Neural progenitor cell (in vitro differentiated cells): ENCODE measurements at regions not wholly inside any gene's neighbourhood (a gene's known extent, or its start where the extent isn't known, plus 50 kb on each side); places are given as distances from the start of the nearest gene placed in this dataset.

Experiments used
- DNase-seq: peaks from one replicate; pipeline ENCODE4 v3.0.0-alpha.2; 2016; ENCODE audit warnings: low spot score
- H2AFZ ChIP-seq: fragments of 200-600 bp; sonication (generic); replicated peaks from 2 replicates; pipeline ENCODE4 v1.6.1; 2016; ENCODE audit warnings: antibody characterized with exemption
- H3F3A ChIP-seq: fragments of 200-600 bp; sonication (generic); 2 replicates; pipeline ENCODE4 v1.6.1; 2016; ENCODE audit warnings: antibody characterized with exemption, low read depth
- H3K27ac ChIP-seq: fragments of 200-600 bp; sonication (generic); 2 replicates; pipeline ENCODE4 v1.5.1; 2016; ENCODE audit warnings: mild to moderate bottlenecking
- H3K27me3 ChIP-seq: fragments of 200-600 bp; sonication (generic); 2 replicates; pipeline ENCODE4 v1.6.1; 2016; ENCODE audit warnings: mild to moderate bottlenecking, moderate library complexity
- H3K36me3 ChIP-seq: fragments of 200-600 bp; sonication (generic); 2 replicates; pipeline ENCODE4 v1.5.1; 2016
- H3K4me1 ChIP-seq: fragments of 200-600 bp; sonication (generic); 2 replicates; pipeline ENCODE4 v1.6.1; 2016; ENCODE audit warnings: mixed run types
- H3K4me2 ChIP-seq: fragments of 200-600 bp; sonication (generic); 2 replicates; pipeline ENCODE4 v1.6.1; 2016
- H3K4me3 ChIP-seq: fragments of 200-600 bp; sonication (generic); 2 replicates; pipeline ENCODE4 v1.5.1; 2016
- H3K79me2 ChIP-seq: fragments of 200-600 bp; sonication (generic); 2 replicates; pipeline ENCODE4 v1.6.1; 2016; ENCODE audit warnings: low read depth
- H3K9ac ChIP-seq: fragments of 200-600 bp; sonication (generic); 2 replicates; pipeline ENCODE4 v1.6.1; 2016
- H3K9me3 ChIP-seq: fragments of 200-600 bp; sonication (generic); 2 replicates; pipeline ENCODE4 v1.5.1; 2016; ENCODE audit warnings: low read depth
- H4K20me1 ChIP-seq: fragments of 200-600 bp; sonication (generic); 2 replicates; pipeline ENCODE4 v1.6.1; 2016; ENCODE audit warnings: low read depth
- H3K27ac Mint-ChIP-seq: 3 replicates; pipeline ENCODE4 v1.8.0; 2021; ENCODE audit warnings: mixed read lengths
- H3K27me3 Mint-ChIP-seq: 2 replicates; pipeline ENCODE4 v1.8.0; 2022; ENCODE audit warnings: low read depth, mild to moderate bottlenecking, inconsistent platforms, moderate library complexity, mixed read lengths; ENCODE audit not compliant: insufficient read depth
- H3K36me3 Mint-ChIP-seq: 3 replicates; pipeline ENCODE4 v1.8.0; 2021; ENCODE audit warnings: mixed read lengths
- H3K4me1 Mint-ChIP-seq: 3 replicates; pipeline ENCODE4 v1.8.0; 2021; ENCODE audit warnings: mixed read lengths
- H3K4me3 Mint-ChIP-seq: 3 replicates; pipeline ENCODE4 v1.8.0; 2021; ENCODE audit warnings: mild to moderate bottlenecking, moderate library complexity, mixed read lengths
- H3K9me3 Mint-ChIP-seq: 3 replicates; pipeline ENCODE4 v1.8.0; 2020; ENCODE audit warnings: mixed read lengths
- CTCF ChIP-seq: fragments of 200-600 bp; sonication (generic); IDR thresholded peaks from 2 replicates; pipeline ENCODE4 v1.5.1; 2017; ENCODE audit warnings: antibody characterized with exemption, mild to moderate bottlenecking
- EZH2 ChIP-seq: fragments of 200-600 bp; sonication (generic); IDR thresholded peaks from 2 replicates; pipeline ENCODE4 v1.6.1; 2017; ENCODE audit warnings: antibody characterized with exemption, mild to moderate bottlenecking, moderate library complexity
- EZH2phosphoT487 ChIP-seq: fragments of 200-600 bp; sonication (generic); IDR thresholded peaks from 2 replicates; pipeline ENCODE4 v1.6.1; 2017; ENCODE audit warnings: antibody characterized with exemption

GRCh38 chr7:16014031-16014430, 327.5 kb upstream of the MEOX2 start:
- Histone ChIP-seq H3K9me3 (no peaks in the 10 kb centered on the region), H3K79me2 (no peaks in the 10 kb centered on the region), H2AFZ (no peak overlapping the region), H3K36me3 (no peaks in the 10 kb centered on the region), H3F3A (no peaks in the 10 kb centered on the region), H3K27me3 (no peaks in the 10 kb centered on the region), H3K9ac (no peak overlapping the region), H4K20me1 (no peaks in the 10 kb centered on the region), H3K4me3 (no peak overlapping the region), H3K27ac (no peak overlapping the region), H3K4me1 (no peaks in the 10 kb centered on the region), H3K4me2 (no peak overlapping the region)
- Mint-ChIP-seq H3K9me3 (no peaks in the 10 kb centered on the region), H3K4me1 (no peaks in the 10 kb centered on the region), H3K27ac (no peak overlapping the region), H3K36me3 (no peaks in the 10 kb centered on the region), H3K27me3 (no peaks in the 10 kb centered on the region), H3K4me3 (no peak overlapping the region)
- DNase-seq = no peak
- TF ChIP-seq CTCF (no peak), EZH2phosphoT487 (no peak), EZH2 (no peak)

- no peaks in the 10 kb centered on the region for H3K9me3 Mint-ChIP-seq
- H3F3A ChIP-seq = no peaks in the 10 kb centered on the region
- no peak for DNase-seq
- H3K4me1 ChIP-seq = no peaks in the 10 kb centered on the region
- no peak for TF ChIP-seq CTCF
- TF ChIP-seq EZH2phosphoT487 = no peak
- H3K9me3 ChIP-seq = no peaks in the 10 kb centered on the region
- no peak overlapping the region for H3K4me3 Mint-ChIP-seq
- H3K4me2 ChIP-seq = no peak overlapping the region
- no peak overlapping the region for H3K4me3 ChIP-seq
- no peaks in the 10 kb centered on the region for H3K36me3 Mint-ChIP-seq
- H3K4me1 Mint-ChIP-seq = no peaks in the 10 kb centered on the region
- no peak overlapping the region for H3K27ac Mint-ChIP-seq
- no peaks in the 10 kb centered on the region for H3K27me3 Mint-ChIP-seq
- H3K27ac ChIP-seq = no peak overlapping the region
- H3K79me2 ChIP-seq = no peaks in the 10 kb centered on the region
- H2AFZ ChIP-seq = no peak overlapping the region
- no peaks in the 10 kb centered on the region for H3K36me3 ChIP-seq
- no peak overlapping the region for H3K9ac ChIP-seq
- no peaks in the 10 kb centered on the region for H4K20me1 ChIP-seq
- no peaks in the 10 kb centered on the region for H3K27me3 ChIP-seq
Measured at GRCh38 chr7:16007911-16008310, 321.4 kb upstream of the MEOX2 start.

GRCh38 chr7:16004702-16005101, 318.2 kb upstream of the MEOX2 start:
- no peaks in the 10 kb centered on the region for H4K20me1 ChIP-seq
- H3K4me2 ChIP-seq = no peak overlapping the region
- Mint-ChIP-seq H3K36me3 (no peaks in the 10 kb centered on the region), H3K27me3 (peaks cover 2% of the 10 kb centered on the region), H3K4me3 (no peak overlapping the region), H3K9me3 (no peaks in the 10 kb centered on the region), H3K4me1 (no peaks in the 10 kb centered on the region), H3K27ac (no peak overlapping the region)
- H3K4me3 ChIP-seq = no peak overlapping the region
- no peak for DNase-seq
- H3K36me3 ChIP-seq = no peaks in the 10 kb centered on the region
- H3K9ac ChIP-seq = no peak overlapping the region
- no peaks in the 10 kb centered on the region for H3K79me2 ChIP-seq
- H3F3A ChIP-seq = no peaks in the 10 kb centered on the region
- H3K9me3 ChIP-seq = no peaks in the 10 kb centered on the region
- no peaks in the 10 kb centered on the region for H3K4me1 ChIP-seq
- H3K27me3 ChIP-seq = no peaks in the 10 kb centered on the region
- TF ChIP-seq EZH2phosphoT487 (no peak), CTCF (no peak), EZH2 (no peak)
- H2AFZ ChIP-seq = no peak overlapping the region
- no peak overlapping the region for H3K27ac ChIP-seq

GRCh38 chr7:16001477-16001876, 315.0 kb upstream of the MEOX2 start:
- H4K20me1 ChIP-seq = no peaks in the 10 kb centered on the region
- no peak overlapping the region for H3K27ac Mint-ChIP-seq
- H3K27ac ChIP-seq = no peak overlapping the region
- no peaks in the 10 kb centered on the region for H3K4me1 Mint-ChIP-seq
- H3K36me3 Mint-ChIP-seq = no peaks in the 10 kb centered on the region
- no peak overlapping the region for H3K4me3 ChIP-seq
- H3K4me1 ChIP-seq = no peaks in the 10 kb centered on the region
- H3K9me3 Mint-ChIP-seq = no peaks in the 10 kb centered on the region
- DNase-seq = no peak
- peaks cover 2% of the 10 kb centered on the region for H3K27me3 Mint-ChIP-seq
- no peak overlapping the region for H3K9ac ChIP-seq
- H3K79me2 ChIP-seq = no peaks in the 10 kb centered on the region
- H3K4me2 ChIP-seq = no peak overlapping the region
- no peaks in the 10 kb centered on the region for H3F3A ChIP-seq
- no peaks in the 10 kb centered on the region for H3K9me3 ChIP-seq
- H2AFZ ChIP-seq = no peak overlapping the region
- H3K27me3 ChIP-seq = no peaks in the 10 kb centered on the region
- no peak overlapping the region for H3K4me3 Mint-ChIP-seq
- no peaks in the 10 kb centered on the region for H3K36me3 ChIP-seq
- TF ChIP-seq EZH2phosphoT487 = no peak
- TF ChIP-seq CTCF = no peak
- TF ChIP-seq EZH2 = no peak
